IMR-90 (cell line): ENCODE measurements at regions not wholly inside any gene's neighbourhood (a gene's known extent, or its start where the extent isn't known, plus 50 kb on each side); places are given as distances from the start of the nearest gene placed in this dataset.

Experiments
- ATAC-seq: fragments of 200-7000 bp; cut with Tn5 transposase; 2 replicates; pipeline ENCODE4 v1.9.1; 2020; ENCODE audit warnings: low read depth, mild to moderate bottlenecking, moderate library complexity
- BruUV-seq: library from RNA; stranded (reverse); fragments of 400-500 nt; replicated peaks from 2 replicates; lab custom pipeline; 2021; lab: Mats Ljungman, UMichigan
- CTCF ChIA-PET: fragments of 300-600 bp; formaldehyde crosslinking; extraction: SDS; loops from one replicate; lab custom pipeline; 2021; ENCODE audit warnings: antibody characterized with exemption; lab: Yijun Ruan, JAX
- POLR2A ChIA-PET: fragments of 300-600 bp; sonication (Branson Sonifier 250); formaldehyde crosslinking; loops from one replicate; lab custom pipeline; 2022; ENCODE audit warnings: antibody characterized with exemption; ENCODE audit not compliant: unreplicated experiment; lab: Charles Lee
- DNase-seq: peaks from one replicate; pipeline ENCODE4 v3.0.0; 2013
- H2AFZ ChIP-seq: replicated peaks from 2 replicates; pipeline ENCODE3; 2013; ENCODE audit warnings: low read length, mild to moderate bottlenecking; ENCODE audit not compliant: poor library complexity
- H2AK5ac ChIP-seq: 2 replicates; pipeline ENCODE4 v1.6.1; 2013; ENCODE audit warnings: low read depth, low read length, inconsistent platforms
- H2AK9ac ChIP-seq: replicated peaks from 2 replicates; pipeline ENCODE3; 2013; ENCODE audit warnings: mild to moderate bottlenecking, low read depth, low read length, moderate library complexity; ENCODE audit not compliant: poor library complexity
- H2BK120ac ChIP-seq: 2 replicates; pipeline ENCODE4 v1.6.1; 2013; ENCODE audit warnings: low read depth, low read length, inconsistent platforms
- H2BK15ac ChIP-seq: 3 replicates; pipeline ENCODE4 v1.6.1; 2013; ENCODE audit warnings: low read depth, low read length, inconsistent platforms
- H2BK20ac ChIP-seq: 2 replicates; pipeline ENCODE4 v1.6.1; 2013; ENCODE audit warnings: low read depth, mild to moderate bottlenecking, inconsistent platforms, low read length, moderate library complexity
- H2BK5ac ChIP-seq: 2 replicates; pipeline ENCODE4 v1.6.1; 2013; ENCODE audit warnings: mild to moderate bottlenecking, low read depth, low read length, inconsistent platforms; ENCODE audit not compliant: poor library complexity, severe bottlenecking
- H3K14ac ChIP-seq: replicated peaks from 2 replicates; pipeline ENCODE4 v1.6.1; 2013; ENCODE audit warnings: low read depth, low read length, inconsistent platforms
- H3K18ac ChIP-seq: 2 replicates; pipeline ENCODE4 v1.6.1; 2013; ENCODE audit warnings: low read depth, low read length, control low read depth
- H3K23ac ChIP-seq: 2 replicates; pipeline ENCODE4 v1.6.1; 2013; ENCODE audit warnings: low read depth, low read length, inconsistent platforms
- H3K27ac ChIP-seq: 2 replicates; pipeline ENCODE4 v1.5.1; 2013; ENCODE audit warnings: mild to moderate bottlenecking, control low read depth, low read length; ENCODE audit not compliant: insufficient read depth
- H3K27me3 ChIP-seq: 2 replicates; pipeline ENCODE4 v1.6.1; 2013; ENCODE audit warnings: low read length; ENCODE audit not compliant: control insufficient read depth, insufficient read depth
- H3K36me3 ChIP-seq: 2 replicates; pipeline ENCODE4 v1.6.1; 2013; ENCODE audit warnings: low read length, mixed read lengths; ENCODE audit not compliant: control insufficient read depth, insufficient read depth
- H3K4ac ChIP-seq: 2 replicates; pipeline ENCODE4 v1.6.1; 2013; ENCODE audit warnings: low read depth, low read length, inconsistent platforms
- H3K4me1 ChIP-seq: 2 replicates; pipeline ENCODE4 v1.6.1; 2013; ENCODE audit warnings: low read length, mixed read lengths; ENCODE audit not compliant: control insufficient read depth, insufficient read depth
- H3K4me2 ChIP-seq: 2 replicates; pipeline ENCODE4 v1.6.1; 2013; ENCODE audit warnings: low read depth, mild to moderate bottlenecking, control low read depth, low read length, moderate library complexity
- H3K4me3 ChIP-seq: 2 replicates; pipeline ENCODE4 v1.5.1; 2013; ENCODE audit warnings: low read depth, mild to moderate bottlenecking, control low read depth, low read length, moderate library complexity; ENCODE audit not compliant: insufficient read depth
- H3K56ac ChIP-seq: 2 replicates; pipeline ENCODE4 v1.6.1; 2013; ENCODE audit warnings: low read length, inconsistent platforms; ENCODE audit not compliant: insufficient read depth; ENCODE audit errors: extremely low read depth
- H3K79me1 ChIP-seq, 2 experiments: 2 replicates each; pipeline ENCODE4 v1.6.1; 2013; ENCODE audit warnings: low read length in 2 of 2, inconsistent platforms in 1 of 2, low read depth in 1 of 2
- H3K9ac ChIP-seq: 2 replicates; pipeline ENCODE4 v1.6.1; 2013; ENCODE audit warnings: low read depth, low read length, control low read depth
- H3K9me1 ChIP-seq: 2 replicates; pipeline ENCODE4 v1.6.1; 2013; ENCODE audit warnings: low read length, inconsistent platforms; ENCODE audit not compliant: insufficient read depth
- H3K9me3 ChIP-seq: 2 replicates; pipeline ENCODE4 v1.6.1; 2013; ENCODE audit warnings: low read length; ENCODE audit not compliant: control insufficient read depth, insufficient read depth
- H4K20me1 ChIP-seq: 2 replicates; pipeline ENCODE4 v1.6.1; 2013; ENCODE audit warnings: low read length, inconsistent platforms; ENCODE audit not compliant: insufficient read depth
- H4K5ac ChIP-seq: 2 replicates; pipeline ENCODE4 v1.6.1; 2013; ENCODE audit warnings: mild to moderate bottlenecking, low read depth, low read length, control low read depth
- H4K8ac ChIP-seq, 2 experiments: 2 replicates each; pipeline ENCODE4 v1.6.1; 2013; ENCODE audit warnings: low read depth in 2 of 2, low read length in 2 of 2, control low read depth in 1 of 2, inconsistent platforms in 1 of 2
- H4K91ac ChIP-seq: 2 replicates; pipeline ENCODE4 v1.6.1; 2013; ENCODE audit warnings: low read depth, low read length, inconsistent platforms; ENCODE audit not compliant: insufficient read depth
- BHLHE40 ChIP-seq: fragments of 150-350 bp; IDR thresholded peaks from 2 replicates; pipeline ENCODE4 v1.6.1; 2016; ENCODE audit warnings: mild to moderate bottlenecking, low read depth, low read length
- CEBPB ChIP-seq: IDR thresholded peaks from 2 replicates; pipeline ENCODE4 v1.6.1; 2012; ENCODE audit warnings: low read depth, low read length, improper control_type of control experiment
- CHD1 ChIP-seq: IDR thresholded peaks from 2 replicates; pipeline ENCODE4 v1.6.1; 2012; ENCODE audit warnings: low read depth, low read length, improper control_type of control experiment
- ELK1 ChIP-seq: fragments of 150-350 bp; IDR thresholded peaks from 2 replicates; pipeline ENCODE4 v1.6.1; 2016; ENCODE audit warnings: low read depth, mild to moderate bottlenecking, low read length, moderate library complexity, borderline replicate concordance
- FOS ChIP-seq: fragments of 150-350 bp; IDR thresholded peaks from 2 replicates; pipeline ENCODE4 v1.6.1; 2016; ENCODE audit warnings: low read depth, low read length
- MAFK ChIP-seq: IDR thresholded peaks from 2 replicates; pipeline ENCODE4 v1.6.1; 2012; ENCODE audit warnings: low read depth, low read length, improper control_type of control experiment
- MAZ ChIP-seq: IDR thresholded peaks from 2 replicates; pipeline ENCODE4 v1.6.1; 2012; ENCODE audit warnings: low read depth, mild to moderate bottlenecking, low read length, improper control_type of control experiment, moderate library complexity, borderline replicate concordance
- MXI1 ChIP-seq: IDR thresholded peaks from 2 replicates; pipeline ENCODE4 v1.6.1; 2012; ENCODE audit warnings: low read depth, mild to moderate bottlenecking, low read length, moderate library complexity, borderline replicate concordance
- NFE2L2 ChIP-seq: fragments of 150-350 bp; IDR thresholded peaks from 2 replicates; pipeline ENCODE4 v1.6.1; 2016; ENCODE audit warnings: low read depth, mild to moderate bottlenecking, low read length
- POLR2A ChIP-seq: IDR thresholded peaks from 2 replicates; pipeline ENCODE4 v1.6.1; 2012; ENCODE audit warnings: mild to moderate bottlenecking, low read depth, low read length
- RAD21 ChIP-seq: IDR thresholded peaks from 2 replicates; pipeline ENCODE4 v1.6.1; 2012; ENCODE audit warnings: low read length, improper control_type of control experiment
- RCOR1 ChIP-seq: IDR thresholded peaks from 2 replicates; pipeline ENCODE4 v1.6.1; 2012; ENCODE audit warnings: mild to moderate bottlenecking, low read length, improper control_type of control experiment; ENCODE audit not compliant: insufficient replicate concordance
- RFX5 ChIP-seq: IDR thresholded peaks from 2 replicates; pipeline ENCODE4 v1.8.0; 2012; ENCODE audit warnings: low read depth, mild to moderate bottlenecking, low read length, moderate library complexity
- SMC3 ChIP-seq: fragments of 150-350 bp; IDR thresholded peaks from 2 replicates; pipeline ENCODE4 v1.6.1; 2016; ENCODE audit warnings: low read depth, mild to moderate bottlenecking, antibody characterized with exemption, low read length, moderate library complexity
- USF2 ChIP-seq: fragments of 150-350 bp; IDR thresholded peaks from 2 replicates; pipeline ENCODE4 v1.6.1; 2017; ENCODE audit warnings: mild to moderate bottlenecking, antibody characterized with exemption, low read length, low read depth
- WGBS, 2 experiments: methylation state at CpG; one replicate each; pipeline versions ENCODE4 v1.1.5 to v1.1.7; 2013; ENCODE audit warnings: missing lambda C conversion rate in 2 of 2; ENCODE audit not compliant: insufficient read length in 1 of 2; ENCODE audit errors: extremely low coverage in 2 of 2; 5-methylcytosine and 5-hydroxymethylcytosine counted together
- dilution Hi-C: fragments of 300-500 bp; cut with HindIII; formaldehyde crosslinking; loops from one replicate; pipeline ENCODE4 v1.14.3; 2018; ENCODE audit warnings: low sequenced_read_pairs; ENCODE audit not compliant: unreplicated experiment
- in situ Hi-C: fragments of 300-500 bp; cut with MboI; formaldehyde crosslinking; loops from 3 replicates; pipeline ENCODE4 v1.14.3; 2019; ENCODE audit warnings: low sequenced_read_pairs, inconsistent platforms, mixed read lengths
- intact Hi-C: fragments of 100-400 bp; cut with micrococcal nuclease; formaldehyde crosslinking; loops from 2 replicates; pipeline ENCODE4 v1.10.0; 2022
- TF ChIP-seq, protein P1 (sequence below): conservative IDR thresholded peaks from 2 replicates; pipeline ENCODE4 v1.5.1; 2012; ENCODE audit warnings: mild to moderate bottlenecking, low read depth, low read length, improper control_type of control experiment

GRCh38 chr10:69692267-69692666 lies 62.2 kb downstream of the FAM241B start:
- no peak overlapping the region for H4K8ac ChIP-seq
- ChIA-PET POLR2A (no interaction called here), CTCF (interaction anchor here (0.5 to 0.6 kb wide), 2 partner anchors 12 to 580 kb away, joined by 3 to 6 read pairs; no protein-coding TSS in a partner anchor)
- H3K4me3 ChIP-seq, result no peak overlapping the region
- peaks cover 21% of the 10 kb centered on the region for H3K27me3 ChIP-seq
- DNase-seq (no peak), ATAC-seq (no peak)
- H2BK120ac ChIP-seq, result no peak overlapping the region
- H3K18ac ChIP-seq, result no peak overlapping the region
- H2AK5ac ChIP-seq, result no peak overlapping the region
- in situ Hi-C loops (no loop called here), dilution Hi-C loops (no loop called here), intact Hi-C loops (no loop called here)
- no peak overlapping the region for H3K4me2 ChIP-seq
- no TSS peak for BruUV-seq
- TF ChIP-seq USF2 (no peak), NFE2L2 (no peak), CEBPB (no peak), MAFK (no peak), BHLHE40 (no peak), MAZ (no peak), CHD1 (no peak), FOS (no peak), SMC3 (no peak), RCOR1 (no peak), RFX5 (no peak), RAD21 (no peak), POLR2A (no peak), ELK1 (no peak), MXI1 (no peak)
- TF ChIP-seq, protein P1, sequence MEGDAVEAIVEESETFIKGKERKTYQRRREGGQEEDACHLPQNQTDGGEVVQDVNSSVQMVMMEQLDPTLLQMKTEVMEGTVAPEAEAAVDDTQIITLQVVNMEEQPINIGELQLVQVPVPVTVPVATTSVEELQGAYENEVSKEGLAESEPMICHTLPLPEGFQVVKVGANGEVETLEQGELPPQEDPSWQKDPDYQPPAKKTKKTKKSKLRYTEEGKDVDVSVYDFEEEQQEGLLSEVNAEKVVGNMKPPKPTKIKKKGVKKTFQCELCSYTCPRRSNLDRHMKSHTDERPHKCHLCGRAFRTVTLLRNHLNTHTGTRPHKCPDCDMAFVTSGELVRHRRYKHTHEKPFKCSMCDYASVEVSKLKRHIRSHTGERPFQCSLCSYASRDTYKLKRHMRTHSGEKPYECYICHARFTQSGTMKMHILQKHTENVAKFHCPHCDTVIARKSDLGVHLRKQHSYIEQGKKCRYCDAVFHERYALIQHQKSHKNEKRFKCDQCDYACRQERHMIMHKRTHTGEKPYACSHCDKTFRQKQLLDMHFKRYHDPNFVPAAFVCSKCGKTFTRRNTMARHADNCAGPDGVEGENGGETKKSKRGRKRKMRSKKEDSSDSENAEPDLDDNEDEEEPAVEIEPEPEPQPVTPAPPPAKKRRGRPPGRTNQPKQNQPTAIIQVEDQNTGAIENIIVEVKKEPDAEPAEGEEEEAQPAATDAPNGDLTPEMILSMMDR, result no peak
- H3K9me3 ChIP-seq, result no peaks in the 10 kb centered on the region
- no peaks in the 10 kb centered on the region for H3K4me1 ChIP-seq
- no peak overlapping the region for H3K4ac ChIP-seq
- no peak overlapping the region for H3K56ac ChIP-seq
- no peak overlapping the region for H3K27ac ChIP-seq
- no peak overlapping the region for H2BK20ac ChIP-seq
- H4K20me1 ChIP-seq, result peaks cover 3% of the 10 kb centered on the region; the same call in 1 of the 2 replicates
- no peak overlapping the region for H3K23ac ChIP-seq
- H2AFZ ChIP-seq, result no peak overlapping the region
- no peak overlapping the region for H2BK5ac ChIP-seq
- no peak overlapping the region for H3K9ac ChIP-seq
- H4K5ac ChIP-seq, result no peak overlapping the region
- WGBS, 2 experiments, result 85 to 100% methylated on average over 1 to 5 of the region's 6 CpGs
- no peak overlapping the region for H2AK9ac ChIP-seq
- H2BK15ac ChIP-seq, result no peak overlapping the region
- no peak overlapping the region for H3K14ac ChIP-seq
- no peaks in the 10 kb centered on the region for H3K36me3 ChIP-seq
- no peaks in the 10 kb centered on the region for H3K79me1 ChIP-seq
- H3K9me1 ChIP-seq, result no peaks in the 10 kb centered on the region
- no peak overlapping the region for H4K91ac ChIP-seq
